ENCODE measurements at regions not wholly inside any gene's neighbourhood (a gene's known extent, or its start where the extent isn't known, plus 50 kb on each side); places are given as distances from the start of the nearest gene placed in this dataset.

DNA sequence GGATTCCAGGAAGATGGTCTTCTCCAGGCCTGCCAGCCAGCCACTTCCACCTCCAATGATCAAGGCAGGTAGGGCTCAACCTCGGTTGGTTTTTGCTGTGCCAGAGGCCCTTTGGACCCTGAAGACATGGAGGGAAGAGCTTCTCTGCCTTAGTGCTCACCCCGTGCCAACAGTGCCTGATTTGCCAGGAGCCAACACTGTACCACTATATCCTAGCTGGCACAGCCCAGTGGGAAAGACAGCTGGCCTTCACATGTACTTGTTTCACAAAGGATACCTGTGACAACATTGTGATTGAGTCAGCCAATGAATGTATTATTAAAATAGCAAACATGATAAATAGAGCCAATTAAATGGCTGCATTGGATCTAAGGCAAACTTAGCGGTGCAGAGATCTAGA is 51.9 kb upstream of the PRPS1 start:
- no peak for TF ChIP-seq POLR2AphosphoS5 (IDR thresholded peaks at IDR 0.05)
- no peak for TF ChIP-seq EP300 (IDR thresholded peaks at IDR 0.05)
- TF ChIP-seq, protein P1, sequence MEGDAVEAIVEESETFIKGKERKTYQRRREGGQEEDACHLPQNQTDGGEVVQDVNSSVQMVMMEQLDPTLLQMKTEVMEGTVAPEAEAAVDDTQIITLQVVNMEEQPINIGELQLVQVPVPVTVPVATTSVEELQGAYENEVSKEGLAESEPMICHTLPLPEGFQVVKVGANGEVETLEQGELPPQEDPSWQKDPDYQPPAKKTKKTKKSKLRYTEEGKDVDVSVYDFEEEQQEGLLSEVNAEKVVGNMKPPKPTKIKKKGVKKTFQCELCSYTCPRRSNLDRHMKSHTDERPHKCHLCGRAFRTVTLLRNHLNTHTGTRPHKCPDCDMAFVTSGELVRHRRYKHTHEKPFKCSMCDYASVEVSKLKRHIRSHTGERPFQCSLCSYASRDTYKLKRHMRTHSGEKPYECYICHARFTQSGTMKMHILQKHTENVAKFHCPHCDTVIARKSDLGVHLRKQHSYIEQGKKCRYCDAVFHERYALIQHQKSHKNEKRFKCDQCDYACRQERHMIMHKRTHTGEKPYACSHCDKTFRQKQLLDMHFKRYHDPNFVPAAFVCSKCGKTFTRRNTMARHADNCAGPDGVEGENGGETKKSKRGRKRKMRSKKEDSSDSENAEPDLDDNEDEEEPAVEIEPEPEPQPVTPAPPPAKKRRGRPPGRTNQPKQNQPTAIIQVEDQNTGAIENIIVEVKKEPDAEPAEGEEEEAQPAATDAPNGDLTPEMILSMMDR (IDR thresholded peaks at IDR 0.05): no peak
- no peak for TF ChIP-seq POLR2A (IDR thresholded peaks at IDR 0.05; ENCODE audit: low read depth)
- Histone ChIP-seq H3K27ac (replicated peaks in 1 of 4) (no peak overlapping the region), H3K27me3 (no peaks in the 10 kb centered on the region), H3K9me3 (no peaks in the 10 kb centered on the region), H3K4me3 (no peak overlapping the region), H3K36me3 (no peaks in the 10 kb centered on the region), H3K4me1 (no peaks in the 10 kb centered on the region)
- DNase-seq (ENCODE audit: extremely low spot score): no peak
- intact Hi-C loops (cut with DNase I): no loop called here
- WGBS: 92% methylated on average over 3 of the region's 3 CpGs

DNA sequence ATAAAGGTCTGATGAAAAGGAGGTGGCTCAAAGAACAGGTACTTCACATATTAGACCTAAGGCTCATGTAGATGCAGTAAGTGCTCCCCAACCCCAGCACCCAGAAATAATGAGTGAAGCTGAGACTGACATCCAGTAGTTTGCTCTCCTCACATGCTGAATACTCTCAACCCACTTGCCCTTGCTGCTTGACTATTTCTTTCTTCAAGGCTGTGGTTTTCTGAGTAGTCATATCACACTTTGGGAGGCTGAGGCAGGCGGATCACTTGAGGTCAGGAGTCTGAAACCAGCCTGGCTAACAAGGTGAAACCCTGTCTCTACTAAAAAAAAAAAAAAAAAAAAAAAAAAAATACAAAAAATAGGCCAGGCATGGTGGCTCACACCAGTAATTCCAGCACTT is 51.5 kb upstream of the PRPS1 start:
- Histone ChIP-seq H3K4me1 (no peaks in the 10 kb centered on the region), H3K27me3 (no peaks in the 10 kb centered on the region), H3K27ac (replicated peaks in 1 of 4) (no peak overlapping the region), H3K9me3 (no peaks in the 10 kb centered on the region), H3K36me3 (no peaks in the 10 kb centered on the region), H3K4me3 (no peak overlapping the region)
- WGBS: 50% methylated on average over 1 of the region's 1 CpG
- intact Hi-C loops (cut with DNase I): no loop called here
- DNase-seq (ENCODE audit: extremely low spot score): no peak
- TF ChIP-seq EP300 (IDR thresholded peaks at IDR 0.05) (no peak), POLR2A (IDR thresholded peaks at IDR 0.05; ENCODE audit: low read depth) (no peak), POLR2AphosphoS5 (IDR thresholded peaks at IDR 0.05) (no peak)
- TF ChIP-seq, protein P1 (IDR thresholded peaks at IDR 0.05): no peak

DNA sequence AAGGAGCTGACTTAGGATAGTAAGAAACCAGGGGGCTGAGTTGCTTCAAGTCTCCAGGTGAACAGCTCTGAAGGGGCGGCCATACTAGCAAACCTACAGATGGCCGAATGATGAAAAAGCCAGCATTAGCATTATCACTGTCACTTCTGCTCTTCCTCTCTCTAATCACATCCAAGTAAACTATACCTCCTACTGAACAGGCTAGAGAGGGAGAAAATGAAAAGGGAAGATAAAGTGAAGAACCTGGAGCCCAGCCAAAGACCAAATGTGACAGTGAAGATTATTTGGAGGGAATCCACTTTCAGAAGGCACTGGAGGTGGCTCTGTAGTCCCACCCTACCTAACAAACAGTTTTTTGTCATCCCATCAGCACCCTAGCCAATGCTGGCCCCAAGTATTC is 50.4 kb upstream of the PRPS1 start:
- no peaks in the 10 kb centered on the region for H3K27me3 ChIP-seq
- no peak for TF ChIP-seq POLR2A (IDR thresholded peaks at IDR 0.05; ENCODE audit: low read depth)
- TF ChIP-seq EP300 (IDR thresholded peaks at IDR 0.05): no peak
- TF ChIP-seq POLR2AphosphoS5 (IDR thresholded peaks at IDR 0.05): no peak
- TF ChIP-seq, protein P1 (IDR thresholded peaks at IDR 0.05): no peak
- no peaks in the 10 kb centered on the region for H3K36me3 ChIP-seq
- no peak overlapping the region for H3K27ac ChIP-seq (replicated peaks in 1 of 4)
- intact Hi-C loops (cut with DNase I): no loop called here
- 92% methylated on average over 2 of the region's 2 CpGs for WGBS
- no peaks in the 10 kb centered on the region for H3K9me3 ChIP-seq
- no peak for DNase-seq (ENCODE audit: extremely low spot score)
- H3K4me1 ChIP-seq: no peaks in the 10 kb centered on the region
- H3K4me3 ChIP-seq: no peak overlapping the region

Data from esophagus muscularis mucosa (tissue), 4 donors.